H1 (cell line): ENCODE measurements at regions not wholly inside any gene's neighbourhood (a gene's known extent, or its start where the extent isn't known, plus 50 kb on each side); places are given as distances from the start of the nearest gene placed in this dataset.

Experiments used
- BACH1 ChIP-seq: IDR thresholded peaks from 2 replicates; pipeline ENCODE4 v1.6.1; 2012; ENCODE audit warnings: low read length, improper control_type of control experiment
- CHD2 ChIP-seq: IDR thresholded peaks from 2 replicates; pipeline ENCODE4 v1.6.1; 2012; ENCODE audit warnings: low read length, improper control_type of control experiment
- CHD7 ChIP-seq: fragments of 300-600 bp; sonication (generic); IDR thresholded peaks from 2 replicates; pipeline ENCODE4 v1.7.1; 2012; ENCODE audit warnings: low read length, moderate library complexity, mild to moderate bottlenecking, inconsistent platforms; ENCODE audit not compliant: insufficient replicate concordance
- CTBP2 ChIP-seq: IDR thresholded peaks from 2 replicates; pipeline ENCODE4 v1.7.0; 2011; ENCODE audit warnings: borderline replicate concordance, mild to moderate bottlenecking, moderate library complexity, mixed read lengths, low read length; ENCODE audit not compliant: insufficient read depth, insufficient read length
- NANOG ChIP-seq: IDR thresholded peaks from 2 replicates; pipeline ENCODE4 v1.6.1; 2011; ENCODE audit warnings: low read length, low read depth, mild to moderate bottlenecking, inconsistent platforms; ENCODE audit not compliant: insufficient read depth, poor library complexity, severe bottlenecking
- SUZ12 ChIP-seq: fragments of 200-600 bp; sonication (generic); IDR thresholded peaks from 2 replicates; pipeline ENCODE4 v1.6.1; 2012; ENCODE audit warnings: mild to moderate bottlenecking, inconsistent platforms, low read length, moderate library complexity, mixed read lengths

GRCh38 chr2:9681427-9681817 lies 50.6 kb upstream of the YWHAQ start (continued):
- TF ChIP-seq CHD7 (no peak), CHD2 (no peak), BACH1 (no peak), NANOG (no peak), SUZ12 (no peak), CTBP2 (no peak)
